ENCODE measurements at regions not wholly inside any gene's neighbourhood (a gene's known extent, or its start where the extent isn't known, plus 50 kb on each side); places are given as distances from the start of the nearest gene placed in this dataset.

DNA sequence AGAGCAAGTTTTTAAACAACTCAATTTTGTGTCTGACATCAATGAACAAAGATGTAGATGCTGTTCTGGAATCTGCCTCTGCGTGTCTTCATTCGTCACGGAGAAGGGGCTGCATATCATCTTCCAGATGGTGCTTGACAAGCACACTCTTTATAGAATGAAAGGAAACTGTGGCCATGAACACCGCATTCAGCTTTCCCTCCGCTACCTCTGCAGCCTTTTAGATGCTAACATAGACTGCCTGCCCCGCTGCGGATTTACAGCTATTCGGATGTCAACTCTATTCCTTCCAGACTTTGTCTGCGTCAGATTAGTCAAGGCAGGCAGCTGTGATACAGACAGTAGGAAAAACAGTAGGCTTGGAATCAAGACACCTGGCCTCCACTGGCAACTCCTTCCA lies 232.9 kb downstream of the TJP1 start:
- TF ChIP-seq, protein P1, sequence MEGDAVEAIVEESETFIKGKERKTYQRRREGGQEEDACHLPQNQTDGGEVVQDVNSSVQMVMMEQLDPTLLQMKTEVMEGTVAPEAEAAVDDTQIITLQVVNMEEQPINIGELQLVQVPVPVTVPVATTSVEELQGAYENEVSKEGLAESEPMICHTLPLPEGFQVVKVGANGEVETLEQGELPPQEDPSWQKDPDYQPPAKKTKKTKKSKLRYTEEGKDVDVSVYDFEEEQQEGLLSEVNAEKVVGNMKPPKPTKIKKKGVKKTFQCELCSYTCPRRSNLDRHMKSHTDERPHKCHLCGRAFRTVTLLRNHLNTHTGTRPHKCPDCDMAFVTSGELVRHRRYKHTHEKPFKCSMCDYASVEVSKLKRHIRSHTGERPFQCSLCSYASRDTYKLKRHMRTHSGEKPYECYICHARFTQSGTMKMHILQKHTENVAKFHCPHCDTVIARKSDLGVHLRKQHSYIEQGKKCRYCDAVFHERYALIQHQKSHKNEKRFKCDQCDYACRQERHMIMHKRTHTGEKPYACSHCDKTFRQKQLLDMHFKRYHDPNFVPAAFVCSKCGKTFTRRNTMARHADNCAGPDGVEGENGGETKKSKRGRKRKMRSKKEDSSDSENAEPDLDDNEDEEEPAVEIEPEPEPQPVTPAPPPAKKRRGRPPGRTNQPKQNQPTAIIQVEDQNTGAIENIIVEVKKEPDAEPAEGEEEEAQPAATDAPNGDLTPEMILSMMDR (IDR thresholded peaks at IDR 0.05; ENCODE audit: poor library complexity), result no peak
- TF ChIP-seq EZH2 (IDR thresholded peaks at IDR 0.05; ENCODE audit: borderline replicate concordance) (no peak), EZH2phosphoT487 (IDR thresholded peaks at IDR 0.05; ENCODE audit: low read depth, severe bottlenecking, unreplicated experiment) (no peak)
